ENCODE measurements at regions not wholly inside any gene's neighbourhood (a gene's known extent, or its start where the extent isn't known, plus 50 kb on each side); places are given as distances from the start of the nearest gene placed in this dataset.

DNA sequence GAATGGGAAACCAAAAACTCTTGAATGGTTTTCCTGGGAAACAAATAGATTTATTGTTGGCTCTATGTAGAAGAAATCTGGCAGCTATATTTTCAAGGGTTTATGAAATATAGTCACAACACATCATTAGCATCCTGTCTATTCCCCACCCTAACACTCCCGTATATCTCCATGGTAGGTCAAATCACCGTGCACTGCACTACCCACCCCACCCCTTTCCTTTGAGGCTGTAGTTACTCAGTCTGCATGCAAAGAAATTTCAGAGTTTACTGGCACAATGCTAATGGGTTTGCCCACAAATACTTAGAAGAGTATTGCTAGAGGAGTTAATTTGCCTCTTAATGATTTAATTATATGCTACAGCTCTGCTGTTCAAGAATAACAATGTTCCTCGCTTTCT is 329.1 kb upstream of the TSHZ2 start:
- TF ChIP-seq, protein P1, sequence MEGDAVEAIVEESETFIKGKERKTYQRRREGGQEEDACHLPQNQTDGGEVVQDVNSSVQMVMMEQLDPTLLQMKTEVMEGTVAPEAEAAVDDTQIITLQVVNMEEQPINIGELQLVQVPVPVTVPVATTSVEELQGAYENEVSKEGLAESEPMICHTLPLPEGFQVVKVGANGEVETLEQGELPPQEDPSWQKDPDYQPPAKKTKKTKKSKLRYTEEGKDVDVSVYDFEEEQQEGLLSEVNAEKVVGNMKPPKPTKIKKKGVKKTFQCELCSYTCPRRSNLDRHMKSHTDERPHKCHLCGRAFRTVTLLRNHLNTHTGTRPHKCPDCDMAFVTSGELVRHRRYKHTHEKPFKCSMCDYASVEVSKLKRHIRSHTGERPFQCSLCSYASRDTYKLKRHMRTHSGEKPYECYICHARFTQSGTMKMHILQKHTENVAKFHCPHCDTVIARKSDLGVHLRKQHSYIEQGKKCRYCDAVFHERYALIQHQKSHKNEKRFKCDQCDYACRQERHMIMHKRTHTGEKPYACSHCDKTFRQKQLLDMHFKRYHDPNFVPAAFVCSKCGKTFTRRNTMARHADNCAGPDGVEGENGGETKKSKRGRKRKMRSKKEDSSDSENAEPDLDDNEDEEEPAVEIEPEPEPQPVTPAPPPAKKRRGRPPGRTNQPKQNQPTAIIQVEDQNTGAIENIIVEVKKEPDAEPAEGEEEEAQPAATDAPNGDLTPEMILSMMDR (IDR thresholded peaks at IDR 0.05): no peak
- no peak for TF ChIP-seq POLR2A (IDR thresholded peaks at IDR 0.05)
- no peak for TF ChIP-seq POLR2AphosphoS5 (IDR thresholded peaks at IDR 0.05)
- no peak for TF ChIP-seq EP300 (IDR thresholded peaks at IDR 0.05)
